Calu3 (cell line): ENCODE measurements at regions not wholly inside any gene's neighbourhood (a gene's known extent, or its start where the extent isn't known, plus 50 kb on each side); places are given as distances from the start of the nearest gene placed in this dataset.

ENCODE experiments used
- BruUV-seq: library from RNA; stranded (reverse); fragments of 400-500 nt; replicated peaks from 2 replicates; lab custom pipeline; 2021; lab: Mats Ljungman, UMichigan
- CTCF ChIA-PET: fragments of 300-600 bp; sonication (Branson Sonifier 250); formaldehyde crosslinking; loops from one replicate; lab custom pipeline; 2022; ENCODE audit warnings: antibody characterized with exemption; lab: Charles Lee
- DNase-seq: peaks from one replicate; pipeline ENCODE4 v3.0.0; 2022
- H3K27ac Mint-ChIP-seq: one replicate; pipeline ENCODE4 v1.8.0; 2022; ENCODE audit warnings: mixed read lengths; ENCODE audit not compliant: unreplicated experiment
- H3K27me3 Mint-ChIP-seq: one replicate; pipeline ENCODE4 v1.8.0; 2022; ENCODE audit warnings: mixed read lengths; ENCODE audit not compliant: unreplicated experiment
- H3K36me3 Mint-ChIP-seq: one replicate; pipeline ENCODE4 v1.8.0; 2022; ENCODE audit warnings: mild to moderate bottlenecking, moderate library complexity, mixed read lengths; ENCODE audit not compliant: insufficient read depth, unreplicated experiment
- H3K4me1 Mint-ChIP-seq: one replicate; pipeline ENCODE4 v1.8.0; 2022; ENCODE audit warnings: mild to moderate bottlenecking, low read depth, mixed read lengths; ENCODE audit not compliant: unreplicated experiment
- H3K4me3 Mint-ChIP-seq: one replicate; pipeline ENCODE4 v1.8.0; 2022; ENCODE audit warnings: mild to moderate bottlenecking, low read depth, moderate library complexity, mixed read lengths; ENCODE audit not compliant: unreplicated experiment
- H3K9me3 Mint-ChIP-seq: one replicate; pipeline ENCODE4 v1.8.0; 2022; ENCODE audit warnings: low read depth, mixed read lengths; ENCODE audit not compliant: unreplicated experiment
- CTCF ChIP-seq: fragments of 200-600 bp; IDR thresholded peaks from one replicate; pipeline ENCODE4 v1.8.0; 2022; ENCODE audit warnings: antibody characterized with exemption; ENCODE audit not compliant: unreplicated experiment
- intact Hi-C: fragments of 100-400 bp; cut with micrococcal nuclease; formaldehyde crosslinking; loops from one replicate; pipeline ENCODE4 v1.10.0; 2022; ENCODE audit not compliant: unreplicated experiment

- DNase-seq: no peak
- CTCF ChIA-PET: no interaction called here
- H3K4me1 Mint-ChIP-seq: no peaks in the 10 kb centered on the region
- no peak overlapping the region for H3K4me3 Mint-ChIP-seq
- intact Hi-C loops: no loop called here
- no peaks in the 10 kb centered on the region for H3K27me3 Mint-ChIP-seq
- H3K27ac Mint-ChIP-seq: no peak overlapping the region
- BruUV-seq: no TSS peak
- no peaks in the 10 kb centered on the region for H3K36me3 Mint-ChIP-seq
- H3K9me3 Mint-ChIP-seq: peaks cover 2% of the 10 kb centered on the region
- TF ChIP-seq CTCF: no peak
Measured at GRCh38 chr4:45750721-45751120, 373.1 kb downstream of the GABRG1 start.

GRCh38 chr4:45745741-45746140, 378.1 kb downstream of the GABRG1 start:
- H3K27me3 Mint-ChIP-seq: no peaks in the 10 kb centered on the region
- no peak overlapping the region for H3K27ac Mint-ChIP-seq
- intact Hi-C loops: loop anchor here (10.0 kb wide), 1 partner anchor 291 kb away; no protein-coding TSS in a partner anchor
- no peaks in the 10 kb centered on the region for H3K36me3 Mint-ChIP-seq
- no peak for TF ChIP-seq CTCF
- BruUV-seq: no TSS peak
- H3K4me3 Mint-ChIP-seq: no peak overlapping the region
- no peak for DNase-seq
- H3K9me3 Mint-ChIP-seq: no peaks in the 10 kb centered on the region
- H3K4me1 Mint-ChIP-seq: no peaks in the 10 kb centered on the region
- CTCF ChIA-PET: no interaction called here

GRCh38 chr4:45741897-45742296, 382.0 kb downstream of the GABRG1 start:
- no peaks in the 10 kb centered on the region for H3K4me1 Mint-ChIP-seq

GRCh38 chr4:45732161-45732560, 391.7 kb downstream of the GABRG1 start:
- Mint-ChIP-seq H3K4me3 (no peak overlapping the region), H3K36me3 (no peaks in the 10 kb centered on the region), H3K27me3 (no peaks in the 10 kb centered on the region), H3K4me1 (no peaks in the 10 kb centered on the region), H3K9me3 (peaks cover 7% of the 10 kb centered on the region), H3K27ac (no peak overlapping the region)
- no peak for DNase-seq
- CTCF ChIA-PET: no interaction called here
- intact Hi-C loops: no loop called here
- no TSS peak for BruUV-seq
- TF ChIP-seq CTCF: no peak

More at GRCh38 chr4:45741897-45742296, 382.0 kb downstream of the GABRG1 start:
- no peaks in the 10 kb centered on the region for H3K9me3 Mint-ChIP-seq
- H3K36me3 Mint-ChIP-seq: no peaks in the 10 kb centered on the region
- no peak overlapping the region for H3K4me3 Mint-ChIP-seq
- DNase-seq: no peak
- no peak overlapping the region for H3K27ac Mint-ChIP-seq
- intact Hi-C loops: loop anchor here (5.0 to 10.0 kb wide), 2 partner anchors 190 to 287 kb away; no protein-coding TSS in a partner anchor
- no peaks in the 10 kb centered on the region for H3K27me3 Mint-ChIP-seq
- BruUV-seq: no TSS peak
- CTCF ChIA-PET: interaction anchor here (1.2 kb wide), 1 partner anchor 289 kb away, joined by 4 read pairs; no protein-coding TSS in a partner anchor
- TF ChIP-seq CTCF: no peak
